ENCODE measurements at regions not wholly inside any gene's neighbourhood (a gene's known extent, or its start where the extent isn't known, plus 50 kb on each side); places are given as distances from the start of the nearest gene placed in this dataset.

DNA sequence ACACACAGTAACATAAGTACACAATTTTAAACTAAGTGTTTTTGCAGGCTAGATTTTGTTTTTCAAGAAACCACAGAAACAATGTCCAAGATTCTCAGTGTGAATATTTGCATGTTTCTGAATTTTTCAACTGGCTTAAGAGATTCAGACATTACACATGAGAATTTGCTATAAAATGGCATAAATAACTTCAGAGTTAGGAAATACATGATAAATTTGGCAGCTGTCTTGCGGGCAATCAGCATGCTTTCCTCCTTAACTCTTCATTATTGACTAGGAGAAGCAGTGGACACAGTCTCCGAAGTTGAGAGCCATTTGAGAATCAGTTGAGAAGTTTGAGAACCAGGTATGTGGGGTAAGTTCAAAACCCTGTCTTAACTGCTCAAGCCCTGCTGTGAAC is 625.6 kb upstream of the SGO1 start:
- TF ChIP-seq, protein P1, sequence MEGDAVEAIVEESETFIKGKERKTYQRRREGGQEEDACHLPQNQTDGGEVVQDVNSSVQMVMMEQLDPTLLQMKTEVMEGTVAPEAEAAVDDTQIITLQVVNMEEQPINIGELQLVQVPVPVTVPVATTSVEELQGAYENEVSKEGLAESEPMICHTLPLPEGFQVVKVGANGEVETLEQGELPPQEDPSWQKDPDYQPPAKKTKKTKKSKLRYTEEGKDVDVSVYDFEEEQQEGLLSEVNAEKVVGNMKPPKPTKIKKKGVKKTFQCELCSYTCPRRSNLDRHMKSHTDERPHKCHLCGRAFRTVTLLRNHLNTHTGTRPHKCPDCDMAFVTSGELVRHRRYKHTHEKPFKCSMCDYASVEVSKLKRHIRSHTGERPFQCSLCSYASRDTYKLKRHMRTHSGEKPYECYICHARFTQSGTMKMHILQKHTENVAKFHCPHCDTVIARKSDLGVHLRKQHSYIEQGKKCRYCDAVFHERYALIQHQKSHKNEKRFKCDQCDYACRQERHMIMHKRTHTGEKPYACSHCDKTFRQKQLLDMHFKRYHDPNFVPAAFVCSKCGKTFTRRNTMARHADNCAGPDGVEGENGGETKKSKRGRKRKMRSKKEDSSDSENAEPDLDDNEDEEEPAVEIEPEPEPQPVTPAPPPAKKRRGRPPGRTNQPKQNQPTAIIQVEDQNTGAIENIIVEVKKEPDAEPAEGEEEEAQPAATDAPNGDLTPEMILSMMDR (IDR thresholded peaks at IDR 0.05; ENCODE audit: borderline replicate concordance, extremely low read depth, insufficient read depth) = no peak
- Histone ChIP-seq H3K9me3 (ENCODE audit: control insufficient read depth in 2 of 3, insufficient read depth in 1 of 3, low read length in 3 of 3) (no peaks in the 10 kb centered on the region), H3K9ac (ENCODE audit: low read length in 3 of 3) (no peak overlapping the region), H3K4me1 (ENCODE audit: control insufficient read depth in 2 of 3, insufficient read depth in 2 of 3, low read depth in 1 of 3, low read length in 3 of 3) (no peaks in the 10 kb centered on the region), H3K4me3 (ENCODE audit: low read length in 3 of 3) (no peak overlapping the region), H3K27ac (ENCODE audit: low read depth in 2 of 2, low read length in 2 of 2) (no peak overlapping the region), H3K27me3 (ENCODE audit: control insufficient read depth, insufficient read depth, low read length) (no peaks in the 10 kb centered on the region), H3K36me3 (ENCODE audit: control insufficient read depth in 2 of 3, insufficient read depth in 3 of 3, low read length in 3 of 3) (no peaks in the 10 kb centered on the region)
- FAIRE-seq (no peak), DNase-seq (no peak)
- intact Hi-C loops (cut with DNase I) = no loop called here

DNA sequence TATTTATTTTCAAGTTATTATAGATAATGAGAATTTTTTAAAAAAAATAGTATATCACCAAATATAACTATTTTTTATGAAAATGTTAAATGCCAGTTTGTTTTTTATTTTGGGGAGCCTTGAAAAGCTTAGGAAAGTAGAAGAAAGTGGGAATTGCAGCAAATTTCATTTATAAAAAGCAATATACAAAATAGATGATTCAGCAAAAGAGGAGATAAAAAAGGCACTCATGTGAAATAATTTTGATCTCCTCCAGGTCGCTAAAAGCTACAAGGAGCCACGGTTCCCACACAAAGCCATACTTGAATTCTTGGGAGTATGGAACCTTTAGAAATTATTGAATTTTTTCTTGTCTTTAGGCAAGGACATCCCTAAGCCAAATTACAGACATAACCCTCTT is 625.0 kb upstream of the SGO1 start:
- Histone ChIP-seq H3K27ac (ENCODE audit: low read depth in 2 of 2, low read length in 2 of 2) (no peak overlapping the region), H3K36me3 (ENCODE audit: control insufficient read depth in 2 of 3, insufficient read depth in 3 of 3, low read length in 3 of 3) (no peaks in the 10 kb centered on the region), H3K9me3 (ENCODE audit: control insufficient read depth in 2 of 3, insufficient read depth in 1 of 3, low read length in 3 of 3) (no peaks in the 10 kb centered on the region), H3K9ac (ENCODE audit: low read length in 3 of 3) (no peak overlapping the region), H3K4me1 (ENCODE audit: control insufficient read depth in 2 of 3, insufficient read depth in 2 of 3, low read depth in 1 of 3, low read length in 3 of 3) (no peaks in the 10 kb centered on the region), H3K4me3 (ENCODE audit: low read length in 3 of 3) (no peak overlapping the region), H3K27me3 (ENCODE audit: control insufficient read depth, insufficient read depth, low read length) (no peaks in the 10 kb centered on the region)
- intact Hi-C loops (cut with DNase I) = no loop called here
- FAIRE-seq = no peak
- no peak for DNase-seq
- TF ChIP-seq, protein P1 (IDR thresholded peaks at IDR 0.05; ENCODE audit: borderline replicate concordance, extremely low read depth, insufficient read depth) = no peak

DNA sequence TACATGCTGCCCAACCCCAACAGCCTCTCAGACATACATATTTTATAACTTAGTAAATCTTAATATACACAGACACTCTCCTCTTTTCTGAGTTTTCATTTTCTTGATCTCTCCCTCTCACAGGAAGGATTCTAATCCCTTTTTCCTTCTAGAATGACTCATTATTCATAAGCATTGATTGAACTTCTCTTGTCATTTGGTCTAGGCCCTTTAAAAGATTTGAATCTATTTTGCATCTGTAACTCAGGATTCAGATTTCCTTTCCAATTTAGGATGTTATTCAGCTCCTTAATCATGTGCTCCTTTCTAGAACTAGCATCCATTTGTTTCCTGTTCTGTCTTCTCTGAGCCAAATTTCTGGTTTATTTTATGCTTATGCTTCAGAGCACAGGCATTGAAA is 624.5 kb upstream of the SGO1 start:
- DNase-seq (no peak), FAIRE-seq (no peak)
- H3K27ac ChIP-seq (ENCODE audit: low read depth in 2 of 2, low read length in 2 of 2) = no peak overlapping the region
- no peaks in the 10 kb centered on the region for H3K9me3 ChIP-seq (ENCODE audit: control insufficient read depth in 2 of 3, insufficient read depth in 1 of 3, low read length in 3 of 3)
- no peaks in the 10 kb centered on the region for H3K27me3 ChIP-seq (ENCODE audit: control insufficient read depth, insufficient read depth, low read length)
- TF ChIP-seq, protein P1 (IDR thresholded peaks at IDR 0.05; ENCODE audit: borderline replicate concordance, extremely low read depth, insufficient read depth) = no peak
- H3K4me1 ChIP-seq (ENCODE audit: control insufficient read depth in 2 of 3, insufficient read depth in 2 of 3, low read depth in 1 of 3, low read length in 3 of 3) = no peaks in the 10 kb centered on the region
- intact Hi-C loops (cut with DNase I) = no loop called here
- no peak overlapping the region for H3K4me3 ChIP-seq (ENCODE audit: low read length in 3 of 3)
- H3K36me3 ChIP-seq (ENCODE audit: control insufficient read depth in 2 of 3, insufficient read depth in 3 of 3, low read length in 3 of 3) = no peaks in the 10 kb centered on the region
- H3K9ac ChIP-seq (ENCODE audit: low read length in 3 of 3) = no peak overlapping the region

DNA sequence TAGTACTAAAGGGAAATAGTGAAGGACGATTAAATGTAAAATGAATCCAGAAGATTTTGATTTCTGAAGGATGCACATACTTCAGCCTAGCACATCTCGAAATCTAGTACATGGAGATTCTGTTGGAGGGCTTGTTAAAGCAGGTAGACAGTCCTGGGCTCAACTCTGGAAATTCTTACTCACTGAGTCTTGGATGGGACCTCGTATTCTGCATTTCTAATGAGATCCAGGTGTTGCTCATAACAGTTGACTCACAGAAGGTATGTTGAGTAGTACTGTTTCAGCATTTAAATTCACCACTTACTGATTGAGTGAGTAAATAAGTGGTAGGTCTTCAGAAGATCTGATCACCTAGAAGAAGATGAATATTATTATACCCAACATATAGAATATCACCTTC is 623.4 kb upstream of the SGO1 start:
- Histone ChIP-seq H3K36me3 (ENCODE audit: control insufficient read depth in 2 of 3, insufficient read depth in 3 of 3, low read length in 3 of 3) (no peaks in the 10 kb centered on the region), H3K9ac (ENCODE audit: low read length in 3 of 3) (no peak overlapping the region), H3K4me3 (ENCODE audit: low read length in 3 of 3) (no peak overlapping the region), H3K27me3 (ENCODE audit: control insufficient read depth, insufficient read depth, low read length) (no peaks in the 10 kb centered on the region), H3K9me3 (ENCODE audit: control insufficient read depth in 2 of 3, insufficient read depth in 1 of 3, low read length in 3 of 3) (no peaks in the 10 kb centered on the region), H3K27ac (ENCODE audit: low read depth in 2 of 2, low read length in 2 of 2) (no peak overlapping the region), H3K4me1 (ENCODE audit: control insufficient read depth in 2 of 3, insufficient read depth in 2 of 3, low read depth in 1 of 3, low read length in 3 of 3) (no peaks in the 10 kb centered on the region)
- DNase-seq (no peak), FAIRE-seq (no peak)
- TF ChIP-seq, protein P1 (IDR thresholded peaks at IDR 0.05; ENCODE audit: borderline replicate concordance, extremely low read depth, insufficient read depth) = no peak
- intact Hi-C loops (cut with DNase I) = no loop called here
